HCT116 (cell line): ENCODE measurements at regions not wholly inside any gene's neighbourhood (a gene's known extent, or its start where the extent isn't known, plus 50 kb on each side); places are given as distances from the start of the nearest gene placed in this dataset.

ENCODE experiments used
- ATAC-seq: fragments of 200-7000 bp; cut with Tn5 transposase; 2 replicates; pipeline ENCODE4 v1.9.1; 2020; ENCODE audit warnings: mild to moderate bottlenecking, moderate library complexity
- BruUV-seq: library from RNA; stranded (reverse); fragments of 400-500 nt; replicated peaks from 2 replicates; lab custom pipeline; 2021; lab: Mats Ljungman, UMichigan
- CTCF ChIA-PET: fragments of 300-600 bp; sonication (Branson Sonifier 250); formaldehyde crosslinking; loops from one replicate; lab custom pipeline; 2021; ENCODE audit warnings: antibody characterized with exemption; lab: Charles Lee
- POLR2A ChIA-PET: fragments of 300-600, 350-600 bp; sonication (Branson Sonifier 250); formaldehyde crosslinking; loops from one replicate; lab custom pipeline; 2021; ENCODE audit warnings: antibody characterized with exemption; lab: Charles Lee
- RAD21 ChIA-PET, 2 experiments: fragments of 300-600 bp; sonication (Branson Sonifier 250); formaldehyde crosslinking; loops; one replicate each; lab custom pipeline; 2023; ENCODE audit warnings: low total read pairs in 2 of 2; ENCODE audit not compliant: uncharacterized antibody in 2 of 2, unreplicated experiment in 2 of 2, low non-redundant PET in 1 of 2; lab: Charles Lee
- DNase-seq: peaks from one replicate; pipeline ENCODE4 v3.0.0-alpha.2; 2010; ENCODE audit warnings: low read depth, low spot score
- H2AFZ ChIP-seq: fragments of 200-600 bp; shearing (Covaris generic), sonication (generic); 2 replicates; pipeline ENCODE4 v1.6.1; 2017; ENCODE audit warnings: low read depth, mixed run types, mixed read lengths, antibody characterized with exemption, low read length; ENCODE audit not compliant: poor library complexity, severe bottlenecking
- H3K27ac ChIP-seq: 2 replicates; pipeline ENCODE4 v1.5.1; 2012; ENCODE audit warnings: low read depth, low read length
- H3K27me3 ChIP-seq: fragments of 200-600 bp; sonication (generic); 2 replicates; pipeline ENCODE4 v1.6.1; 2016; ENCODE audit warnings: mixed run types, low read length, mixed read lengths; ENCODE audit not compliant: insufficient read depth
- H3K36me3 ChIP-seq, 2 experiments: fragments of 200-500 bp in 1 of 2; fragments of 200-600 bp in 1 of 2; sonication (Bioruptor generic) in 1 of 2; sonication (generic) in 1 of 2; 2 replicates each; pipeline versions ENCODE4 v1.5.1 to v1.6.1; 2014 to 2016; ENCODE audit warnings: low read length in 2 of 2, inconsistent platforms in 1 of 2, mixed read lengths in 1 of 2, mixed run types in 1 of 2; ENCODE audit not compliant: insufficient read depth in 2 of 2, control insufficient read depth in 1 of 2
- H3K4me1 ChIP-seq, 2 experiments: fragments of 200-600 bp in 1 of 2; sonication (generic) in 1 of 2; 2 replicates each; pipeline versions ENCODE4 v1.5.1 to v1.6.1; 2012 to 2017; ENCODE audit warnings: low read length in 2 of 2, inconsistent platforms in 1 of 2, mild to moderate bottlenecking in 1 of 2, mixed read lengths in 1 of 2, mixed run types in 1 of 2, moderate library complexity in 1 of 2; ENCODE audit not compliant: insufficient read depth in 2 of 2, control insufficient read depth in 1 of 2
- H3K4me2 ChIP-seq: fragments of 200-600 bp; sonication (generic); 2 replicates; pipeline ENCODE4 v1.6.1; 2017; ENCODE audit warnings: mixed run types, low read length, mixed read lengths
- H3K4me3 ChIP-seq, 2 experiments: fragments of 200-600 bp in 1 of 2; sonication (generic) in 1 of 2; replicated peaks in 1 of 2; 2 replicates each; pipeline ENCODE4 v1.5.1; 2011 to 2016; ENCODE audit warnings: low read length in 2 of 2, control low read depth in 1 of 2, low read depth in 1 of 2, mild to moderate bottlenecking in 1 of 2, mixed read lengths in 1 of 2, mixed run types in 1 of 2
- H3K79me2 ChIP-seq: fragments of 200-600 bp; sonication (generic); 2 replicates; pipeline ENCODE4 v1.6.1; 2017; ENCODE audit warnings: mild to moderate bottlenecking, mixed run types, low read length, moderate library complexity, mixed read lengths; ENCODE audit not compliant: insufficient read depth
- H3K9ac ChIP-seq: fragments of 200-600 bp; sonication (generic); 2 replicates; pipeline ENCODE4 v1.6.1; 2016; ENCODE audit warnings: low read length, mixed read lengths
- H3K9me2 ChIP-seq: fragments of 200-600 bp; sonication (generic), shearing (Covaris generic); 2 replicates; pipeline ENCODE4 v1.6.1; 2017; ENCODE audit warnings: mixed run types, mild to moderate bottlenecking, moderate library complexity; ENCODE audit not compliant: insufficient read depth
- H3K9me3 ChIP-seq, 2 experiments: fragments of 200-500 bp in 1 of 2; fragments of 200-600 bp in 1 of 2; sonication (Bioruptor generic) in 1 of 2; sonication (generic) in 1 of 2; 2 replicates each; pipeline ENCODE4 v1.6.1; 2014 to 2017; ENCODE audit warnings: low read length in 2 of 2, mixed read lengths in 2 of 2, inconsistent platforms in 1 of 2, low read depth in 1 of 2, mild to moderate bottlenecking in 1 of 2, mixed run types in 1 of 2, moderate library complexity in 1 of 2; ENCODE audit not compliant: control insufficient read depth in 1 of 2, insufficient read depth in 1 of 2
- H4K20me1 ChIP-seq: fragments of 200-600 bp; sonication (generic), shearing (Covaris generic); 2 replicates; pipeline ENCODE4 v1.6.1; 2017; ENCODE audit warnings: mixed run types, mild to moderate bottlenecking, moderate library complexity; ENCODE audit not compliant: insufficient read depth
- CEBPB ChIP-seq: IDR thresholded peaks from 2 replicates; pipeline ENCODE4 v1.6.1; 2012; ENCODE audit warnings: low read depth
- ELF1 ChIP-seq: IDR thresholded peaks from 2 replicates; pipeline ENCODE4 v1.6.1; 2012; ENCODE audit warnings: low read depth, borderline replicate concordance
- EZH2 ChIP-seq: fragments of 200-600 bp; sonication (generic); IDR thresholded peaks from 2 replicates; pipeline ENCODE4 v1.6.1; 2017; ENCODE audit warnings: antibody characterized with exemption, mixed run types
- FOSL1 ChIP-seq: IDR thresholded peaks from 2 replicates; pipeline ENCODE4 v1.6.1; 2012; ENCODE audit warnings: low read depth
- JUND ChIP-seq: IDR thresholded peaks from 2 replicates; pipeline ENCODE4 v1.6.1; 2012
- POLR2A ChIP-seq: IDR thresholded peaks from 2 replicates; pipeline ENCODE4 v1.7.0; 2011; ENCODE audit warnings: borderline replicate concordance; ENCODE audit not compliant: insufficient read depth, insufficient read length; ENCODE audit errors: extremely low read depth
- RAD21 ChIP-seq: IDR thresholded peaks from 2 replicates; pipeline ENCODE4 v1.6.1; 2012; ENCODE audit warnings: low read depth, mild to moderate bottlenecking
- SIN3A ChIP-seq: IDR thresholded peaks from 2 replicates; pipeline ENCODE4 v1.6.1; 2012; ENCODE audit warnings: low read depth
- SP1 ChIP-seq: IDR thresholded peaks from 2 replicates; pipeline ENCODE4 v1.6.1; 2012; ENCODE audit warnings: low read depth
- SRF ChIP-seq: IDR thresholded peaks from 2 replicates; pipeline ENCODE4 v1.6.1; 2012; ENCODE audit warnings: low read depth
- TCF7L2 ChIP-seq: IDR thresholded peaks from 2 replicates; pipeline ENCODE4 v1.7.0; 2011; ENCODE audit warnings: borderline replicate concordance, inconsistent platforms; ENCODE audit not compliant: insufficient read depth, insufficient read length; ENCODE audit errors: extremely low read depth
- YY1 ChIP-seq: IDR thresholded peaks from 2 replicates; pipeline ENCODE4 v1.6.1; 2011; ENCODE audit warnings: low read length, low read depth, moderate library complexity, mild to moderate bottlenecking; ENCODE audit not compliant: insufficient replicate concordance; ENCODE audit errors: extremely low read depth
- ZFX ChIP-seq: fragments of 450-650 bp; IDR thresholded peaks from 2 replicates; pipeline ENCODE4 v1.6.1; 2017
- intact Hi-C: fragments of 100-400 bp; cut with micrococcal nuclease; formaldehyde crosslinking; loops from 2 replicates; pipeline ENCODE4 v1.10.0; 2022
- TF ChIP-seq, protein P1 (sequence below): IDR thresholded peaks from 2 replicates; pipeline ENCODE4 v1.6.1; 2012
- TF ChIP-seq, protein P2 (sequence below), 3 experiments: fragments of 200-600 bp in 1 of 3; sonication (generic) in 1 of 3; IDR thresholded peaks in 2 of 3; conservative IDR thresholded peaks in 1 of 3; 2 replicates each; pipeline ENCODE4 v1.5.1; 2012 to 2017; ENCODE audit warnings: low read depth in 2 of 3, low read length in 2 of 3, antibody characterized with exemption in 1 of 3, borderline replicate concordance in 1 of 3, control low read depth in 1 of 3, mild to moderate bottlenecking in 1 of 3, mixed read lengths in 1 of 3, mixed run types in 1 of 3, moderate library complexity in 1 of 3; ENCODE audit not compliant: insufficient read depth in 1 of 3
- TF ChIP-seq, protein P3 (sequence below): IDR thresholded peaks from 2 replicates; pipeline ENCODE4 v1.6.1; 2012

DNA sequence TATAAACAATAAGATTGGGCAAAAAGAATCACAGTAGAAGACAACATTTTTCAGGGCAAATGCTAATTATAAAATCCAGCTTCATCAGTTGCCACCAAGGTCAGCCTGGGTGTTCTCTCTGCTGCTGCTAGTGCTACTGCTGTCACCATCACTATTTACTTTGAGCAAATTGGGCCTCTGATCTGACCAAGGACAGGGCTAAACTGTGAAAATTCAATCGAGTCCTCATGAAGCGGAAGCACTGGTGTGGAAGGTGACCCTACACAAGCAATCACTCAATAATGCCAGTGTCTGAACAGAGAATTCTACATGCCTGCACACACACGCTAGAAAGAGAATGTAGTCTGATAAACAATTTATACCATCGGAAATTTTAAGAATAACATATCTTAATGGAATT is 122.9 kb upstream of the TTC29 start:
- Histone ChIP-seq H3K9me2 (no peaks in the 10 kb centered on the region), H3K9me3 (no peaks in the 10 kb centered on the region), H3K4me3 (no peak overlapping the region), H3K79me2 (no peaks in the 10 kb centered on the region), H3K36me3 (no peaks in the 10 kb centered on the region), H4K20me1 (no peaks in the 10 kb centered on the region), H3K9ac (no peak overlapping the region), H3K4me1 (no peaks in the 10 kb centered on the region), H2AFZ (no peak overlapping the region), H3K4me2 (no peak overlapping the region), H3K27me3 (no peaks in the 10 kb centered on the region), H3K27ac (no peak overlapping the region)
- DNase-seq (no peak), ATAC-seq (no peak)
- ChIA-PET CTCF (no interaction called here), RAD21 (no interaction called here), POLR2A (no interaction called here)
- no TSS peak for BruUV-seq
- no peak for TF ChIP-seq SRF
- TF ChIP-seq SIN3A = no peak
- TF ChIP-seq CEBPB = no peak
- no peak for TF ChIP-seq TCF7L2
- TF ChIP-seq, protein P1, sequence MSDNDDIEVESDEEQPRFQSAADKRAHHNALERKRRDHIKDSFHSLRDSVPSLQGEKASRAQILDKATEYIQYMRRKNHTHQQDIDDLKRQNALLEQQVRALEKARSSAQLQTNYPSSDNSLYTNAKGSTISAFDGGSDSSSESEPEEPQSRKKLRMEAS = no peak
- no peak for TF ChIP-seq SP1
- no peak for TF ChIP-seq RAD21
- TF ChIP-seq YY1 = no peak
- TF ChIP-seq, protein P2, sequence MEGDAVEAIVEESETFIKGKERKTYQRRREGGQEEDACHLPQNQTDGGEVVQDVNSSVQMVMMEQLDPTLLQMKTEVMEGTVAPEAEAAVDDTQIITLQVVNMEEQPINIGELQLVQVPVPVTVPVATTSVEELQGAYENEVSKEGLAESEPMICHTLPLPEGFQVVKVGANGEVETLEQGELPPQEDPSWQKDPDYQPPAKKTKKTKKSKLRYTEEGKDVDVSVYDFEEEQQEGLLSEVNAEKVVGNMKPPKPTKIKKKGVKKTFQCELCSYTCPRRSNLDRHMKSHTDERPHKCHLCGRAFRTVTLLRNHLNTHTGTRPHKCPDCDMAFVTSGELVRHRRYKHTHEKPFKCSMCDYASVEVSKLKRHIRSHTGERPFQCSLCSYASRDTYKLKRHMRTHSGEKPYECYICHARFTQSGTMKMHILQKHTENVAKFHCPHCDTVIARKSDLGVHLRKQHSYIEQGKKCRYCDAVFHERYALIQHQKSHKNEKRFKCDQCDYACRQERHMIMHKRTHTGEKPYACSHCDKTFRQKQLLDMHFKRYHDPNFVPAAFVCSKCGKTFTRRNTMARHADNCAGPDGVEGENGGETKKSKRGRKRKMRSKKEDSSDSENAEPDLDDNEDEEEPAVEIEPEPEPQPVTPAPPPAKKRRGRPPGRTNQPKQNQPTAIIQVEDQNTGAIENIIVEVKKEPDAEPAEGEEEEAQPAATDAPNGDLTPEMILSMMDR (IDR thresholded peaks at IDR 0.05 in 2 of 3, conservative IDR thresholded peaks at IDR 0.05 in 1 of 3; ENCODE audit: borderline replicate concordance in 1 of 3, insufficient read depth in 1 of 3, low read depth in 2 of 3, low read length in 2 of 3) = no peak
- no peak for TF ChIP-seq EZH2
- TF ChIP-seq, protein P3, sequence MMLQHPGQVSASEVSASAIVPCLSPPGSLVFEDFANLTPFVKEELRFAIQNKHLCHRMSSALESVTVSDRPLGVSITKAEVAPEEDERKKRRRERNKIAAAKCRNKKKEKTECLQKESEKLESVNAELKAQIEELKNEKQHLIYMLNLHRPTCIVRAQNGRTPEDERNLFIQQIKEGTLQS = no peak
- no peak for TF ChIP-seq POLR2A
- no peak for TF ChIP-seq ELF1
- TF ChIP-seq JUND = no peak
- no peak for TF ChIP-seq ZFX
- TF ChIP-seq FOSL1 = no peak
- intact Hi-C loops = no loop called here
